ENCODE measurements at regions not wholly inside any gene's neighbourhood (a gene's known extent, or its start where the extent isn't known, plus 50 kb on each side); places are given as distances from the start of the nearest gene placed in this dataset.
A peak's percentile ranks its signal among the peaks of the same experiment; 100 is the strongest.

GRCh38 chr17:77408284-77408683 is 267.5 kb downstream of the SEC14L1 start:
- H3K4me1 ChIP-seq (ENCODE audit: insufficient read depth, poor library complexity, severe bottlenecking): peaks cover 85% of the 10 kb centered on the region
- peak; percentile 15; the same call in 1 of the 3 replicates for ATAC-seq (ENCODE audit: low read depth)

GRCh38 chr17:77409282-77410161 is 268.8 kb downstream of the SEC14L1 start:
- Histone ChIP-seq H3K9me3 (ENCODE audit: severe bottlenecking) (no peaks in the 10 kb centered on the region), H3K4me1 (ENCODE audit: insufficient read depth, poor library complexity, severe bottlenecking) (peaks cover 78% of the 10 kb centered on the region), H3K27me3 (ENCODE audit: insufficient read depth, poor library complexity, severe bottlenecking) (no peaks in the 10 kb centered on the region), H3K27ac (ENCODE audit: poor library complexity, severe bottlenecking) (peak overlapping the region; percentile 72), H3K4me3 (ENCODE audit: severe bottlenecking) (no peak overlapping the region), H3K36me3 (ENCODE audit: low read depth) (peaks cover 16% of the 10 kb centered on the region)
- DNase-seq (ENCODE audit: low spot score) (no peak), ATAC-seq (ENCODE audit: low read depth) (peak; percentile 74)
- no peak for TF ChIP-seq CTCF (IDR thresholded peaks at IDR 0.05; ENCODE audit: poor library complexity, severe bottlenecking)

More at GRCh38 chr17:77408284-77408683, 267.5 kb downstream of the SEC14L1 start:
- H3K27ac ChIP-seq (ENCODE audit: poor library complexity, severe bottlenecking): peak overlapping the region; percentile 72
- H3K4me3 ChIP-seq (ENCODE audit: severe bottlenecking): no peak overlapping the region
- H3K9me3 ChIP-seq (ENCODE audit: severe bottlenecking): no peaks in the 10 kb centered on the region
- DNase-seq (ENCODE audit: low spot score): no peak
- no peak for TF ChIP-seq CTCF (IDR thresholded peaks at IDR 0.05; ENCODE audit: poor library complexity, severe bottlenecking)
- no peaks in the 10 kb centered on the region for H3K27me3 ChIP-seq (ENCODE audit: insufficient read depth, poor library complexity, severe bottlenecking)
- peaks cover 20% of the 10 kb centered on the region for H3K36me3 ChIP-seq (ENCODE audit: low read depth)

GRCh38 chr17:77410470-77410869 is 269.7 kb downstream of the SEC14L1 start:
- TF ChIP-seq CTCF (IDR thresholded peaks at IDR 0.05; ENCODE audit: poor library complexity, severe bottlenecking): no peak
- Histone ChIP-seq H3K27me3 (ENCODE audit: insufficient read depth, poor library complexity, severe bottlenecking) (no peaks in the 10 kb centered on the region), H3K27ac (ENCODE audit: poor library complexity, severe bottlenecking) (peak overlapping the region; percentile 72), H3K4me3 (ENCODE audit: severe bottlenecking) (no peak overlapping the region), H3K9me3 (ENCODE audit: severe bottlenecking) (no peaks in the 10 kb centered on the region), H3K4me1 (ENCODE audit: insufficient read depth, poor library complexity, severe bottlenecking) (peaks cover 71% of the 10 kb centered on the region), H3K36me3 (ENCODE audit: low read depth) (peaks cover 21% of the 10 kb centered on the region)
- no peak for ATAC-seq (ENCODE audit: low read depth)
- DNase-seq (ENCODE audit: low spot score): no peak

- H3K4me3 ChIP-seq (ENCODE audit: severe bottlenecking): no peak overlapping the region
- H3K27me3 ChIP-seq (ENCODE audit: insufficient read depth, poor library complexity, severe bottlenecking): no peaks in the 10 kb centered on the region
- H3K9me3 ChIP-seq (ENCODE audit: severe bottlenecking): no peaks in the 10 kb centered on the region
- peak overlapping the region; percentile 21 for H3K27ac ChIP-seq (ENCODE audit: poor library complexity, severe bottlenecking)
- no peak for TF ChIP-seq CTCF (IDR thresholded peaks at IDR 0.05; ENCODE audit: poor library complexity, severe bottlenecking)
- no peak for ATAC-seq (ENCODE audit: low read depth)
- peaks cover 46% of the 10 kb centered on the region for H3K4me1 ChIP-seq (ENCODE audit: insufficient read depth, poor library complexity, severe bottlenecking)
- H3K36me3 ChIP-seq (ENCODE audit: low read depth): peaks cover 41% of the 10 kb centered on the region
- no peak for DNase-seq (ENCODE audit: low spot score)
Measured at GRCh38 chr17:77414811-77415400, 274.1 kb downstream of the SEC14L1 start.

All from RWPE2 (cell line).